ENCODE measurements at regions not wholly inside any gene's neighbourhood (a gene's known extent, or its start where the extent isn't known, plus 50 kb on each side); places are given as distances from the start of the nearest gene placed in this dataset.

DNA sequence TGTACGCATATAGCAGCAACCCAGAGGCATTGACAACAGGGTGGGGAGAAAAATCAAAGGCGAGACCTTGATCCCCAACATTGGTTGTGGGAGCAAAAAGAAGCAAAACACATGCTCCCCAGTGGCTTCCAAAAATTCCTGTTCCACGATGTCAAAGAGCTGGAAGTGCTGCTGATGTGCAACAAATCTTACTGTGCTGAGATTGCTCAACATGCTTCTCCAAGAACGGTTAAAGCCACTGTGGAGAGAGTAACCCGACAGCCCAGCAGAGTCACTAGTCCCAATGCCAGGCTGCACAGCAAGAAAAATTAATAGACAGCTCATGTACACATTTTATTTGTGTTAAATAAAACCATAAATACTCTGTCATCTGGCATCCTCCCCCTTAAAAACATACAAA, 179.9 kb upstream of the PFN2 start:
- H3K9ac ChIP-seq (ENCODE audit: control insufficient read depth, extremely low read depth, insufficient read depth, low read length) = no peak overlapping the region
- H3K9me3 ChIP-seq (ENCODE audit: control insufficient read depth, low read depth, low read length) = no peaks in the 10 kb centered on the region
- no peaks in the 10 kb centered on the region for H3K27me3 ChIP-seq (ENCODE audit: control insufficient read depth, extremely low read depth, insufficient read depth, low read length)
- no peak overlapping the region for H3K4me3 ChIP-seq (ENCODE audit: control insufficient read depth in 2 of 3, extremely low read depth in 1 of 3, insufficient read depth in 2 of 3, low read depth in 1 of 3, low read length in 3 of 3)
- TF ChIP-seq CTCF (optimal IDR thresholded peaks at IDR 0.05 in 1 of 3, IDR thresholded peaks at IDR 0.05 in 1 of 3, conservative IDR thresholded peaks at IDR 0.05 in 1 of 3; ENCODE audit: extremely low read depth in 1 of 3, insufficient read depth in 2 of 3, low read length in 3 of 3) = no peak
- TF ChIP-seq EZH2 (IDR thresholded peaks at IDR 0.05; ENCODE audit: low read length) = no peak
- H3K9me1 ChIP-seq (ENCODE audit: control insufficient read depth, extremely low read depth, insufficient read depth, low read length) = no peaks in the 10 kb centered on the region
- DNase-seq (ENCODE audit: low read depth, low spot score) = no peak
- no peaks in the 10 kb centered on the region for H4K20me1 ChIP-seq (ENCODE audit: control insufficient read depth, extremely low read depth, insufficient read depth, low read length)
- peaks cover 19% of the 10 kb centered on the region for H3K4me1 ChIP-seq (ENCODE audit: control insufficient read depth, extremely low read depth, insufficient read depth, low read length)
- H2AFZ ChIP-seq (ENCODE audit: control insufficient read depth, low read length) = no peak overlapping the region
- H3K4me2 ChIP-seq (ENCODE audit: control insufficient read depth, extremely low read depth, insufficient read depth, low read depth, low read length) = no peak overlapping the region
- dilution Hi-C loops (cut with MboI; ENCODE audit: extremely low pct_ligation_motif_present, low sequenced_read_pairs) = no loop called here
- H3K27ac ChIP-seq (ENCODE audit: control insufficient read depth, insufficient read depth, low read length) = no peak overlapping the region
- no peak for FAIRE-seq
- H3K79me2 ChIP-seq (ENCODE audit: control insufficient read depth, insufficient read depth, low read length) = no peaks in the 10 kb centered on the region
- H3K36me3 ChIP-seq (ENCODE audit: control insufficient read depth in 2 of 2, extremely low read depth in 1 of 2, insufficient read depth in 2 of 2, low read length in 2 of 2) = no peaks in the 10 kb centered on the region

DNA sequence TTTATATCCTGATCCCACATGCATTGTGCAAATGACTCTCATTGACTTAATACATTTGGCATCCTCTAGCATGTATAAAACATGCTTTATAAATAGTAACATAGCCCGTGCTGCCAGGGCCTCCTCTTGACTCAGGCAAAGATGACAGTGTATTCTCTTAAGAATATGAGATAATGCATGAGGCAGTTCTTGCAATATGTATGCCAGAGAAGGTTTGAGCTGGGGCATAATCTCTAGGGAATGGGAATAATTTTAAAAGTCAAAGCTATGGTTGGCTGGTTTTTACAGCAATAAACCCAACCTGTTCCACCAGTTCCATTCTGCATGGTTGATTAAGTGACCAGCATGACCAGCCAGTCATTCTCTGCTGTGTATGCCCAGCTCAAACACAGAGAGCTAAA, 179.0 kb upstream of the PFN2 start:
- Histone ChIP-seq H3K9me1 (ENCODE audit: control insufficient read depth, extremely low read depth, insufficient read depth, low read length) (no peaks in the 10 kb centered on the region), H3K79me2 (ENCODE audit: control insufficient read depth, insufficient read depth, low read length) (no peaks in the 10 kb centered on the region), H2AFZ (ENCODE audit: control insufficient read depth, low read length) (no peak overlapping the region), H3K36me3 (ENCODE audit: control insufficient read depth in 2 of 2, extremely low read depth in 1 of 2, insufficient read depth in 2 of 2, low read length in 2 of 2) (no peaks in the 10 kb centered on the region), H4K20me1 (ENCODE audit: control insufficient read depth, extremely low read depth, insufficient read depth, low read length) (no peaks in the 10 kb centered on the region), H3K9me3 (ENCODE audit: control insufficient read depth, low read depth, low read length) (no peaks in the 10 kb centered on the region), H3K27ac (ENCODE audit: control insufficient read depth, insufficient read depth, low read length) (no peak overlapping the region), H3K27me3 (ENCODE audit: control insufficient read depth, extremely low read depth, insufficient read depth, low read length) (no peaks in the 10 kb centered on the region), H3K4me3 (ENCODE audit: control insufficient read depth in 2 of 3, extremely low read depth in 1 of 3, insufficient read depth in 2 of 3, low read depth in 1 of 3, low read length in 3 of 3) (no peak overlapping the region), H3K4me2 (ENCODE audit: control insufficient read depth, extremely low read depth, insufficient read depth, low read depth, low read length) (no peak overlapping the region), H3K9ac (ENCODE audit: control insufficient read depth, extremely low read depth, insufficient read depth, low read length) (no peak overlapping the region), H3K4me1 (ENCODE audit: control insufficient read depth, extremely low read depth, insufficient read depth, low read length) (peaks cover 19% of the 10 kb centered on the region)
- dilution Hi-C loops (cut with MboI; ENCODE audit: extremely low pct_ligation_motif_present, low sequenced_read_pairs) = no loop called here
- FAIRE-seq (peak; percentile 5), DNase-seq (ENCODE audit: low read depth, low spot score) (no peak)
- TF ChIP-seq EZH2 (IDR thresholded peaks at IDR 0.05; ENCODE audit: low read length) (no peak), CTCF (optimal IDR thresholded peaks at IDR 0.05 in 1 of 3, IDR thresholded peaks at IDR 0.05 in 1 of 3, conservative IDR thresholded peaks at IDR 0.05 in 1 of 3; ENCODE audit: extremely low read depth in 1 of 3, insufficient read depth in 2 of 3, low read length in 3 of 3) (no peak)
